ENCODE measurements at regions not wholly inside any gene's neighbourhood (a gene's known extent, or its start where the extent isn't known, plus 50 kb on each side); places are given as distances from the start of the nearest gene placed in this dataset.

DNA sequence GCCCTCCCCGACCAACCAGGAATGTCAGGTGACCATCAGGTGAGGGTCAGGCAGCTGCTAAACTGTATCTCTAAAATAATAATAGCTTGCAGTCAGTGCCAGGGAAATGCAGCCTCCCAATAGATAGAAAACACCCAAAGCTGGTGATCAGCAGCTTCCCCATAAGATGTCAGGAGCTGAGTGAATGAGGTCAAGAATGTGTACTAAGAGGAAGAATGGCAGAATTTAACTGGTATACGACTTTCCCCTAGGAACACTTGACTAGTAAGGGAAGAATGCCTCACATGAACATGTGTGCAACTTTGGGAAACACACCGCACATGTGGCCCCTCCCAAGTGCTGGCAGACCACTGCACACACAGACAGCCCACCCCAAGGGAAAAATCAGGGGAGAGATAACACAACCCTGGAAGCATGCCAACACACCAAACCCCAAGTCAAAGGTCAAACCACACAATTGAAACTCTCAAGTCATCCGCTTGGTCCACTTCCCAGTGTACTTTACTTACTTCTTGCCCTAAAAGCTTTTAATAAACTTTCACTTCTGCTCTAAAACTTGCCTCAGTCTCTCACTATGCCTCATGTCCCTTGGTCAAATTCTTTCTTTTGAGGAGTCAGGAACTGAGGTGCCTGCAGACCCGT lies 806.5 kb downstream of the OTOL1 start (continued):
- TF ChIP-seq, protein P1, sequence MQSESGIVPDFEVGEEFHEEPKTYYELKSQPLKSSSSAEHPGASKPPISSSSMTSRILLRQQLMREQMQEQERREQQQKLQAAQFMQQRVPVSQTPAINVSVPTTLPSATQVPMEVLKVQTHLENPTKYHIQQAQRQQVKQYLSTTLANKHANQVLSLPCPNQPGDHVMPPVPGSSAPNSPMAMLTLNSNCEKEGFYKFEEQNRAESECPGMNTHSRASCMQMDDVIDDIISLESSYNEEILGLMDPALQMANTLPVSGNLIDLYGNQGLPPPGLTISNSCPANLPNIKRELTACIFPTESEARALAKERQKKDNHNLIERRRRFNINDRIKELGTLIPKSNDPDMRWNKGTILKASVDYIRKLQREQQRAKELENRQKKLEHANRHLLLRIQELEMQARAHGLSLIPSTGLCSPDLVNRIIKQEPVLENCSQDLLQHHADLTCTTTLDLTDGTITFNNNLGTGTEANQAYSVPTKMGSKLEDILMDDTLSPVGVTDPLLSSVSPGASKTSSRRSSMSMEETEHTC (IDR thresholded peaks at IDR 0.05): no peak
- no peak for TF ChIP-seq PRMT5 (CRISPR knock-in tag; IDR thresholded peaks at IDR 0.05)

DNA sequence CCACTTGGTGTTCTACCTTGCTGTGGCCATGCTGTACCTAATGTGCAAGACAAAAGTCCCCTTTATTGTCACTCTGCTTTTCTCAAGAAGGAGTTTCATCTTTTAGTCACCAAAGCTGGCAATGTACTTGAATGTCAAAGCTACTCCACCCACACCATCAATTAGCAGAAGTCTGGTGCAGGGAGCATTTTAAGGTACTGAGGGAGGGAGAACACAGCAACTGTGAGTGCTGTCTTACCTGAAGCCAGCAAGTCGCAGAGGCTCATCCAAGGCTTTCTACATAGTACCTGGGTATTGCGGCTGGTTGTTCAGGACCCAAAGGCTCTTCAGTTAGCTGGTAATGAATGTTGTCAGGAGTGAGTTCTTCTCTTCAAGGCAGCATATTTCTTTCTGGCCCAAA lies 820.4 kb downstream of the OTOL1 start:
- ATAC-seq (no peak), FAIRE-seq (no peak), DNase-seq (ENCODE audit: extremely low read depth in 1 of 4, low spot score in 3 of 4) (no peak)
- Histone ChIP-seq H3K4me1 (replicated peaks in 1 of 2; ENCODE audit: control insufficient read depth in 2 of 2, insufficient read depth in 2 of 2, low read length in 2 of 2) (no peaks in the 10 kb centered on the region), H4K20me1 (replicated peaks; ENCODE audit: control insufficient read depth, insufficient read depth, low read length) (no peaks in the 10 kb centered on the region), H3K4me3 (no peak overlapping the region), H3K79me2 (ENCODE audit: control insufficient read depth, insufficient read depth, low read length) (no peaks in the 10 kb centered on the region), H3K27me3 (ENCODE audit: control insufficient read depth in 2 of 2, insufficient read depth in 2 of 2, low read length in 2 of 2) (no peaks in the 10 kb centered on the region), H3K9ac (ENCODE audit: insufficient read depth in 1 of 2, low read depth in 2 of 2, low read length in 2 of 2) (no peak overlapping the region), H2AFZ (ENCODE audit: low read depth, low read length) (no peak overlapping the region), H3K9me1 (ENCODE audit: control insufficient read depth, insufficient read depth, low read length) (no peaks in the 10 kb centered on the region), H3K36me3 (ENCODE audit: control insufficient read depth, insufficient read depth, low read length) (no peaks in the 10 kb centered on the region), H3K4me2 (ENCODE audit: insufficient read depth, low read length) (no peak overlapping the region), H3K27ac (ENCODE audit: extremely low read depth, low read depth, low read length) (no peak overlapping the region), H3K9me3 (replicated peaks; ENCODE audit: control insufficient read depth, insufficient read depth, low read depth, low read length) (no peaks in the 10 kb centered on the region)
- ChIA-PET CTCF (ENCODE audit: low intra/inter-chr PET ratio) (no interaction called here), POLR2A (no interaction called here)
- 0% methylated on average over 2 of the region's 2 CpGs for WGBS (ENCODE audit: insufficient coverage, low coverage, missing lambda C conversion rate)
- TF ChIP-seq HNRNPK (IDR thresholded peaks at IDR 0.05; ENCODE audit: low read depth, low read length, poor library complexity, severe bottlenecking) (no peak), ESRRB (CRISPR knock-in tag; IDR thresholded peaks at IDR 0.05; ENCODE audit: borderline replicate concordance) (no peak), PURB (CRISPR knock-in tag; IDR thresholded peaks at IDR 0.05; ENCODE audit: low read depth) (no peak), IRF9 (tag; IDR thresholded peaks at IDR 0.05) (no peak), NCOA4 (IDR thresholded peaks at IDR 0.05; ENCODE audit: partially characterized antibody) (no peak), XRCC3 (IDR thresholded peaks at IDR 0.05) (no peak), ZNF395 (CRISPR knock-in tag; IDR thresholded peaks at IDR 0.05) (no peak), CTCFL (IDR thresholded peaks at IDR 0.05; ENCODE audit: borderline replicate concordance, insufficient read depth, low read depth, low read length, poor library complexity, severe bottlenecking) (no peak), E2F1 (CRISPR knock-in tag; IDR thresholded peaks at IDR 0.05) (no peak), ZNF212 (CRISPR knock-in tag; IDR thresholded peaks at IDR 0.05) (no peak), CSDE1 (IDR thresholded peaks at IDR 0.05) (no peak)
- BruUV-seq (replicated peaks): no TSS peak
- intact Hi-C loops (cut with micrococcal nuclease) (no loop called here), in situ Hi-C loops (cut with MboI) (no loop called here)
